ENCODE measurements at regions not wholly inside any gene's neighbourhood (a gene's known extent, or its start where the extent isn't known, plus 50 kb on each side); places are given as distances from the start of the nearest gene placed in this dataset.

DNA sequence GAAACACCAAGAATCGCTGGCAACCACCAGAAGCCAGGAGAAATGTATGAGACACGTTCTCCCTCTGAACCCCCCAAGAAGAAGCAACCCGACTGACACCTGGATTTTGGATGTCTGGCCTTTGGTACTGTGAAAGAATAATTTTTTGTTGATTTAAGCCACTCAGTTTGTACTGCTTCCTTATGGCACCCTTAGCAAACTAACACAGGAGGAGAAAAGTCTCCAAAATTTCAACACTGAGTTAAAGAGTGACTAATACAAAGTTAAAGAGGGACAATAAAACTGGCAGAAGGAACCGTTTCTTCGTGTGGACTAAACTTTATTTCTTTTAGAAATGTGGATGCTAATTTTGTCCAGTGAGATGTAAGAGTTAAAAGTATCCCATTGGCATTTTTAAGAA is 660.9 kb upstream of the LINC00305 start:
- TF ChIP-seq EP300 (IDR thresholded peaks at IDR 0.05) (no peak), POLR2A (IDR thresholded peaks at IDR 0.05; ENCODE audit: low read depth) (no peak), POLR2AphosphoS5 (IDR thresholded peaks at IDR 0.05) (no peak)
- TF ChIP-seq, protein P1, sequence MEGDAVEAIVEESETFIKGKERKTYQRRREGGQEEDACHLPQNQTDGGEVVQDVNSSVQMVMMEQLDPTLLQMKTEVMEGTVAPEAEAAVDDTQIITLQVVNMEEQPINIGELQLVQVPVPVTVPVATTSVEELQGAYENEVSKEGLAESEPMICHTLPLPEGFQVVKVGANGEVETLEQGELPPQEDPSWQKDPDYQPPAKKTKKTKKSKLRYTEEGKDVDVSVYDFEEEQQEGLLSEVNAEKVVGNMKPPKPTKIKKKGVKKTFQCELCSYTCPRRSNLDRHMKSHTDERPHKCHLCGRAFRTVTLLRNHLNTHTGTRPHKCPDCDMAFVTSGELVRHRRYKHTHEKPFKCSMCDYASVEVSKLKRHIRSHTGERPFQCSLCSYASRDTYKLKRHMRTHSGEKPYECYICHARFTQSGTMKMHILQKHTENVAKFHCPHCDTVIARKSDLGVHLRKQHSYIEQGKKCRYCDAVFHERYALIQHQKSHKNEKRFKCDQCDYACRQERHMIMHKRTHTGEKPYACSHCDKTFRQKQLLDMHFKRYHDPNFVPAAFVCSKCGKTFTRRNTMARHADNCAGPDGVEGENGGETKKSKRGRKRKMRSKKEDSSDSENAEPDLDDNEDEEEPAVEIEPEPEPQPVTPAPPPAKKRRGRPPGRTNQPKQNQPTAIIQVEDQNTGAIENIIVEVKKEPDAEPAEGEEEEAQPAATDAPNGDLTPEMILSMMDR (IDR thresholded peaks at IDR 0.05): no peak
- WGBS: 53% methylated on average over 5 of the region's 5 CpGs
- Histone ChIP-seq H3K4me1 (no peaks in the 10 kb centered on the region), H3K36me3 (no peaks in the 10 kb centered on the region), H3K9me3 (no peaks in the 10 kb centered on the region), H3K27me3 (no peaks in the 10 kb centered on the region), H3K27ac (replicated peaks in 1 of 4) (no peak overlapping the region), H3K4me3 (no peak overlapping the region)
- intact Hi-C loops (cut with DNase I): no loop called here
- no peak for DNase-seq (ENCODE audit: extremely low spot score)

- Histone ChIP-seq H3K27ac (replicated peaks in 1 of 4) (no peak overlapping the region), H3K4me1 (no peaks in the 10 kb centered on the region), H3K9me3 (no peaks in the 10 kb centered on the region), H3K27me3 (no peaks in the 10 kb centered on the region), H3K4me3 (no peak overlapping the region), H3K36me3 (no peaks in the 10 kb centered on the region)
- intact Hi-C loops (cut with DNase I): no loop called here
- 83% methylated on average over 5 of the region's 5 CpGs for WGBS
- no peak for DNase-seq (ENCODE audit: extremely low spot score)
- TF ChIP-seq EP300 (IDR thresholded peaks at IDR 0.05) (no peak), POLR2AphosphoS5 (IDR thresholded peaks at IDR 0.05) (no peak), POLR2A (IDR thresholded peaks at IDR 0.05; ENCODE audit: low read depth) (no peak)
- TF ChIP-seq, protein P1 (IDR thresholded peaks at IDR 0.05): no peak
These were observed 658.7 kb upstream of the LINC00305 start for GRCh38 chr18:64807560-64807959.

- Histone ChIP-seq H3K9me3 (no peaks in the 10 kb centered on the region), H3K36me3 (no peaks in the 10 kb centered on the region), H3K4me1 (no peaks in the 10 kb centered on the region), H3K4me3 (no peak overlapping the region), H3K27ac (replicated peaks in 1 of 4) (no peak overlapping the region), H3K27me3 (no peaks in the 10 kb centered on the region)
- intact Hi-C loops (cut with DNase I): no loop called here
- DNase-seq (ENCODE audit: extremely low spot score): no peak
- TF ChIP-seq POLR2A (IDR thresholded peaks at IDR 0.05; ENCODE audit: low read depth) (no peak), EP300 (IDR thresholded peaks at IDR 0.05) (no peak), POLR2AphosphoS5 (IDR thresholded peaks at IDR 0.05) (no peak)
- TF ChIP-seq, protein P1 (IDR thresholded peaks at IDR 0.05): no peak
- WGBS: 82% methylated on average over 5 of the region's 5 CpGs
These were observed 657.8 kb upstream of the LINC00305 start for GRCh38 chr18:64806691-64807090.

DNA sequence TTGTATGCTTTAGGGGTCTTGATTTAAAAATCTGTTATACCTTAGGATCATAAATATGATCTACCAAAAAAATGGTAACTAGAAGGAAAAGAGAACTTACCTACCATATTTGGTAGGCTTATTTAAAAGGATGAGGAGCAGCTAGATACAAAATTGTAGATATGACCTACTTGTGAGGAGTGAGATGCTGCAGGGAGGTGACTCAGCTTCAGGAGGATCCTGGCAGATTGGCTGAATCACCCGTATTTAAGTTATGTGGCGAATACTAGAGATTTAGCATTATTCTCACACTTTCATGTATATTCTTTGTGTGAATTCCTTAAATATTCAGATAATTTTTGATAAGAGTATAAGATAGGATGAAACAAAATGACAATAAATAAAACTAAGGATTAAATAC is 657.3 kb upstream of the LINC00305 start:
- H3K36me3 ChIP-seq: no peaks in the 10 kb centered on the region
- no peak overlapping the region for H3K4me3 ChIP-seq
- H3K27me3 ChIP-seq: no peaks in the 10 kb centered on the region
- no peak overlapping the region for H3K27ac ChIP-seq (replicated peaks in 1 of 4)
- no peaks in the 10 kb centered on the region for H3K4me1 ChIP-seq
- TF ChIP-seq, protein P1 (IDR thresholded peaks at IDR 0.05): no peak
- no peak for TF ChIP-seq POLR2A (IDR thresholded peaks at IDR 0.05; ENCODE audit: low read depth)
- no peak for TF ChIP-seq EP300 (IDR thresholded peaks at IDR 0.05)
- intact Hi-C loops (cut with DNase I): no loop called here
- 92% methylated on average over 2 of the region's 2 CpGs for WGBS
- no peaks in the 10 kb centered on the region for H3K9me3 ChIP-seq
- DNase-seq (ENCODE audit: extremely low spot score): no peak

DNA sequence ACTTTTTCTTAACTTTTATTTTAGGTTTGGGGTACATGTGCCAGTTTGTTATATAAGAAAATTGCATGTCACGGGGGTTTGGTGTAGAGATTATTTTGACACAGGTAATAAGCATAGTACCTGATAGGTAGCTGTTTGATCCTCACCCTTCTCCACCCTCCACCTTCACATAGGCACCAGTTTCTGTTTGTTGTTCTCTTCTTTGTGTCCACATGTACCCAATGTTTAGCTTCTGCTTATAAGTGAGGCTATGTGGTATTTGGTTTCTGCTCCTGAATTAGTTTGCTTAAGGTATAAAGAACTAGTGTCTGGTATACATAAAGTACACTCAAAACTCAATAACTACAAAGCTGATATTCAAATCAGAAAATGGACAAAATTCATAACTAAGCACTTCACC is 654.6 kb upstream of the LINC00305 start:
- no peak overlapping the region for H3K4me3 ChIP-seq
- 93% methylated on average over 1 of the region's 1 CpG for WGBS
- H3K27me3 ChIP-seq: no peaks in the 10 kb centered on the region
- H3K27ac ChIP-seq (replicated peaks in 1 of 4): no peak overlapping the region
- no peaks in the 10 kb centered on the region for H3K9me3 ChIP-seq
- H3K4me1 ChIP-seq: no peaks in the 10 kb centered on the region
- DNase-seq (ENCODE audit: extremely low spot score): no peak
- H3K36me3 ChIP-seq: no peaks in the 10 kb centered on the region
- no peak for TF ChIP-seq EP300 (IDR thresholded peaks at IDR 0.05)
- TF ChIP-seq POLR2AphosphoS5 (IDR thresholded peaks at IDR 0.05): no peak
- TF ChIP-seq, protein P1 (IDR thresholded peaks at IDR 0.05): no peak
- no peak for TF ChIP-seq POLR2A (IDR thresholded peaks at IDR 0.05; ENCODE audit: low read depth)
- intact Hi-C loops (cut with DNase I): no loop called here

All from esophagus muscularis mucosa (tissue), 4 donors.